Activated CD4-positive, alpha-beta memory T cell treated with anti-CD3 and anti-CD28 coated beads for 36 hours (primary cell): ENCODE measurements at regions not wholly inside any gene's neighbourhood (a gene's known extent, or its start where the extent isn't known, plus 50 kb on each side); places are given as distances from the start of the nearest gene placed in this dataset.

Experiments used
- CTCF ChIA-PET: fragments of 350-600 bp; sonication (Branson Sonifier 250); formaldehyde crosslinking; loops from one replicate; lab custom pipeline; 2021; ENCODE audit warnings: antibody characterized with exemption, inconsistent platforms; lab: Charles Lee
- POLR2A ChIA-PET: fragments of 350-600 bp; sonication (Branson Sonifier 250); formaldehyde crosslinking; loops from one replicate; lab custom pipeline; 2021; ENCODE audit warnings: antibody characterized with exemption; lab: Charles Lee
- DNase-seq: peaks from one replicate; pipeline ENCODE4 v3.0.0-alpha.2; 2020
- H3K27ac Mint-ChIP-seq: one replicate; pipeline ENCODE4 v1.8.0; 2021; ENCODE audit warnings: mixed read lengths
- H3K27me3 Mint-ChIP-seq: one replicate; pipeline ENCODE4 v1.8.0; 2021; ENCODE audit warnings: mixed read lengths
- H3K36me3 Mint-ChIP-seq: one replicate; pipeline ENCODE4 v1.8.0; 2021; ENCODE audit warnings: mixed read lengths
- H3K4me1 Mint-ChIP-seq: one replicate; pipeline ENCODE4 v1.8.0; 2021; ENCODE audit warnings: low read depth, mixed read lengths
- H3K4me3 Mint-ChIP-seq: one replicate; pipeline ENCODE4 v1.8.0; 2021; ENCODE audit warnings: mild to moderate bottlenecking, mixed read lengths
- H3K9me3 Mint-ChIP-seq: one replicate; pipeline ENCODE4 v1.8.0; 2021; ENCODE audit warnings: mixed read lengths
- intact Hi-C: fragments of 100-400 bp; cut with micrococcal nuclease; formaldehyde crosslinking; loops from one replicate; pipeline ENCODE4 v1.15.1; 2023

GRCh38 chr1:30374400-30375070 lies 348.9 kb downstream of the MATN1 start:
- H3K4me3 Mint-ChIP-seq, result no peak overlapping the region
- H3K27me3 Mint-ChIP-seq, result peaks cover 8% of the 10 kb centered on the region
- CTCF ChIA-PET, result no interaction called here
- intact Hi-C loops, result no loop called here
- no peaks in the 10 kb centered on the region for H3K4me1 Mint-ChIP-seq
- H3K36me3 Mint-ChIP-seq, result no peaks in the 10 kb centered on the region
- H3K9me3 Mint-ChIP-seq, result no peaks in the 10 kb centered on the region
- H3K27ac Mint-ChIP-seq, result no peak overlapping the region
- DNase-seq, result no peak
- POLR2A ChIA-PET, result no interaction called here

GRCh38 chr1:30373471-30374399 lies 349.6 kb downstream of the MATN1 start:
- POLR2A ChIA-PET, result no interaction called here
- Mint-ChIP-seq H3K4me1 (no peaks in the 10 kb centered on the region), H3K4me3 (no peak overlapping the region), H3K27me3 (peaks cover 8% of the 10 kb centered on the region), H3K27ac (no peak overlapping the region), H3K9me3 (no peaks in the 10 kb centered on the region), H3K36me3 (no peaks in the 10 kb centered on the region)
- intact Hi-C loops, result no loop called here
- CTCF ChIA-PET, result no interaction called here
- DNase-seq, result no peak

DNA sequence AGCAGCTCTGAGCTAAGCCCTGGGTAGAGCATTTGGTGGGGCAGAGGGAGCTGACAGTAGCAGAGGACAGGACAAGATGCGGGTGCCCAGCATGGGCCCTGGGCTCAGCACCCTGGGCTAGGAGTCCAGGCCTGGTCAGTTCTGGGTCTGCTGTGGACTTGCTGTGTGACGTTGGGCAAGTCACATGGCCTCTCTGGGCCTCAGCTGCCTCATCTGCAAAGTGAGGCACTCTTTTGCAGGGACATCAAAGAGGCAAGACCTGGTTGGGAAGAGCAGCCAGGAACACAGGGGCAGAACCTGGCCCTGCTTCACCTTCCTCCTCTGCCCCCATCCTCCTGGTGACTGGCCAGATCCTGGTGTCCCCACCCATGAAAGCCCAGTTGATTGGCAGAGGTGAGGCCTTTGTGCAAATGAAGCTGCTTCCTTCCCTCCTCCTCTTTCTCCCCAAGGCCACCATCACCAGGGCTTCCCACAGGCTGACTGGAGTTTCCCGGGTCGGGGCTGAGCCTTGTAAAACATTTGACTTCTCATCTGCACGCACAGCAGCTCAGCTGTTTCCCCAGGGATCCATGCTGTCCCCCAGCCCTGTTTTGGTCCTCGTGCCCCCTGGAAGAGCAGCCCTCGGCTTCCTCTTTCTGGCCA lies 350.5 kb downstream of the MATN1 start:
- CTCF ChIA-PET, result no interaction called here
- H3K4me1 Mint-ChIP-seq, result no peaks in the 10 kb centered on the region
- H3K27ac Mint-ChIP-seq, result no peak overlapping the region
- POLR2A ChIA-PET, result no interaction called here
- no peak overlapping the region for H3K4me3 Mint-ChIP-seq
- no peak for DNase-seq
- intact Hi-C loops, result no loop called here
- no peaks in the 10 kb centered on the region for H3K36me3 Mint-ChIP-seq
- H3K9me3 Mint-ChIP-seq, result no peaks in the 10 kb centered on the region
- H3K27me3 Mint-ChIP-seq, result peaks cover 9% of the 10 kb centered on the region

DNA sequence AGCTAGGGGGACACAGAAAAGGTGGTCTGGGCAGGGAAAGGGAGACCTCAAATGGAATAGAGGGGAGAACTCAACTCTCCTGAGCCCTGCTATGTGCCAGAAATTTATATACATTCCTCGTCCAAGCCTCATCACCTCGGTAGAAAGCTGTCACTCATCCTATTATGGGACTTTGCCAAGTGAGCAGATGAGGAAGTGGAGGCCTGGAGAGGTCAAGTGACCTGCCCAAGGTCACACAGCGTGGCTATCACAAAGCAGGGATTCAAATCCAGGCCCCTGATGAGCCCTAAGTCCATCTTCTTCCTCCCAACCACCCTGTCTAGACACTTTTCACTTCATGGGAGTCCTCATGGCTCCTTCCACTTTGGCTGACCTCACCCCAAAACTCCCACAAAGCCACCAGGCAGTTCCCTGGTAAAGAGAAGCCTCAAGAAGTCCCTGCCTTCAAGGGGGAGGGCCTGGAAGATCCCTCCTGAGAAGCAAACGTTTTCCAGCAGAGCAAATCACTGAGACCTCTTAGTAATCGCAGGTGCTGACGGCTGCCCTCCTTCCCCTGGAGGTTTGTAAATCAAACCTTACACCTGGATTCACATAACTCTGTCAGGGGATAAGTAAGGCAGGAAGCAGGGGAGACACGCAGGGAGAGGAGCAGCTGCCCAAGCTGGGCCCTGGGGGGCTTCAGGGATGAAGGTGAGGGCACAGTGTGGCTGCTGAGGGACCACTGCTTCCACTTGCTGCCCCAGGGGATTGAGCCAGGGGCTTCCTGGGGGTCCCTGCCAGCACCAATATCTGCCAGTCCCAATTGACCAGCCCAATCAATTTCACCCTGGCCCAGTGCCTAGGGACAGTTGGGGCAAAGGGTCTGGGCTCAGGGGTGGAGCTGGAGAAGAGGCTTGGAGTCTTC lies 351.2 kb downstream of the MATN1 start:
- Mint-ChIP-seq H3K9me3 (no peaks in the 10 kb centered on the region), H3K27ac (no peak overlapping the region), H3K27me3 (peaks cover 8% of the 10 kb centered on the region), H3K4me3 (no peak overlapping the region), H3K4me1 (no peaks in the 10 kb centered on the region), H3K36me3 (no peaks in the 10 kb centered on the region)
- CTCF ChIA-PET, result interaction anchor here (0.7 kb wide), 1 partner anchor 8 kb away, joined by 3 read pairs; no protein-coding TSS in a partner anchor
- DNase-seq, result no peak
- intact Hi-C loops, result no loop called here
- POLR2A ChIA-PET, result no interaction called here

DNA sequence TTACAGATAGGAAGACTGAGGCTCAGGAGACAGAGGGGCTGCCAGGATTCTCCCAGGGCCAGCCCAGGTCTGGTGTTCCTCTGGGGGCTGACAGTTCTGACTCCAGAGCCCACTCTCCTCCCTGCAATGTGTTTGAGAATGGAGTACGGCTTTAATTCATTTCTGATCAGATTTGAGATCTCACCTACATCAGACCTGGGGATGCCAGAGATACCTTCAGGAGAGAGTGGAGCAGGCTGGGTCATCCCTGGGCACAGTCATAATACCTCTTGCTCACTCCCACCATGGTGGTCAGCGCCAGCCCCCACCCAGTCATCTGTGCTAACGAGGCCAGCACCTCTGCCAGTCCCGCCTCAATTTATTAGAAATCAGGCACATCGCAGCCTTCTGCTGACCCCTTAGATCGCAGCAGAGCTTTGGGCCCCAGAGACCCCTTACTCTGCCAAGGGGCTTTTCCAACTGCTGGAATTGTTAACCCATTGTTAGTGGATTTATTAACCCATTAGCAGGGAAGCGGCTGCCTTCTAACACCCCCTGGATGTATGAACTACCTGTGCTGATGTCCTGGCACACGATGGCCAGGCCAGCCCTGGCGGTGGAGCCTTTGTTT lies 352.1 kb downstream of the MATN1 start:
- DNase-seq, result no peak
- Mint-ChIP-seq H3K4me3 (no peak overlapping the region), H3K27ac (no peak overlapping the region), H3K4me1 (no peaks in the 10 kb centered on the region), H3K9me3 (no peaks in the 10 kb centered on the region), H3K27me3 (peaks cover 6% of the 10 kb centered on the region), H3K36me3 (no peaks in the 10 kb centered on the region)
- ChIA-PET POLR2A (no interaction called here), CTCF (interaction anchor here (0.7 to 1.1 kb wide), 2 partner anchors 9 to 11 kb away, joined by 3 read pairs; no protein-coding TSS in a partner anchor)
- intact Hi-C loops, result no loop called here

DNA sequence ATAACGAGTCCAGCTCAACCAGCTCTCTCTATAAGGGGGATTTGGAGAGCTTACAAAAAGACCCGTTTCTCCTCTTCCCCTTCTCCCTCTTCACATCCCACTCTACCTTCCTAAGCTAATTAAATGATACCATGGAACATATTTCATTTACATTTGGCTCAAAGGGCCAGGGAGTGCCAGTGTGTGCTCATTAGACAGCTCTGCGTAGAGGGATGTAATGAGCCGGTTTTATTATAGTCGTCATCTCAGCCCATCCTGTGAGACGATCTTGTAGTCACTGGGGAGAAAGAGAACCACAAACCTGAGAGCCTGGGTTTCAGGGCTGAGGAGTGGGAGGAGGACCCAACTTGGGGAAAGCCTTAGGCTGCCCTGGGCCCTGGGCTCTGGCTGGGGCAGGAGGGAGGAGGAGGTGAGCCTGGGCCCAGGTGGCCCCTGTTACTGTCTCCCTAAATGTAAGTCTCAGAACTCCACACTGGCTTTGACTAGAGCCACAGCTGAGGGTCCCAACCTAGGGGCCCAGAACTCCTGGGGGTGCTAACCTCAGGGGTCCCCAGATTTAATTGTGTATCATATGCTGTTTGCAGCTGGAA lies 354.6 kb downstream of the MATN1 start:
- ChIA-PET CTCF (no interaction called here), POLR2A (no interaction called here)
- DNase-seq, result no peak
- Mint-ChIP-seq H3K27me3 (peaks cover 6% of the 10 kb centered on the region), H3K4me3 (no peak overlapping the region), H3K27ac (no peak overlapping the region), H3K36me3 (no peaks in the 10 kb centered on the region), H3K4me1 (no peaks in the 10 kb centered on the region), H3K9me3 (no peaks in the 10 kb centered on the region)
- intact Hi-C loops, result no loop called here

- Mint-ChIP-seq H3K9me3 (no peaks in the 10 kb centered on the region), H3K27ac (no peak overlapping the region), H3K36me3 (no peaks in the 10 kb centered on the region), H3K27me3 (peaks cover 13% of the 10 kb centered on the region), H3K4me1 (no peaks in the 10 kb centered on the region), H3K4me3 (no peak overlapping the region)
- intact Hi-C loops, result no loop called here
- ChIA-PET POLR2A (no interaction called here), CTCF (no interaction called here)
- DNase-seq, result no peak
Measured at GRCh38 chr1:30366911-30367310, 356.5 kb downstream of the MATN1 start.

DNA sequence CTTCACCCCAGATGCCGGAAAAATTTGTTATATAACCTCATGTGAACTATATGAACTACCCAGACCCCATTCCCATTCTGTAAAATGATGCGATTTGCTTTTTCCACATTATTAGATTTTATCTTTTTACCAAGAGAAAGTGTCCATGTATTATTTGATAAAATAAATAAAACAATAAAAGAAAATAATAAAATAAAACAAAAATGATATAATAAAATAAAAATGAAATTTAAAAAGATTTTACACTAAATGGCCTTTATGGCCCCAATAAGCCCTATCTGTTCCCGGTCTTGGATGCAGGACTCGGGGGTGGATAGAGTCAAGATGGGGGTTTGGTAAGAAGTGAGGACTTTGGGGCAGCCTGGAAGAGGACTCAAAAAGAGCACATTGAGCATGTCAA lies 357.2 kb downstream of the MATN1 start:
- no peak for DNase-seq
- H3K9me3 Mint-ChIP-seq, result no peaks in the 10 kb centered on the region
- H3K4me3 Mint-ChIP-seq, result no peak overlapping the region
- intact Hi-C loops, result no loop called here
- ChIA-PET POLR2A (no interaction called here), CTCF (interaction anchor here (1.1 kb wide), 1 partner anchor 14 kb away, joined by 5 read pairs; no protein-coding TSS in a partner anchor)
- H3K27me3 Mint-ChIP-seq, result peaks cover 13% of the 10 kb centered on the region
- no peaks in the 10 kb centered on the region for H3K4me1 Mint-ChIP-seq
- no peak overlapping the region for H3K27ac Mint-ChIP-seq
- no peaks in the 10 kb centered on the region for H3K36me3 Mint-ChIP-seq

- H3K36me3 Mint-ChIP-seq, result no peaks in the 10 kb centered on the region
- H3K27ac Mint-ChIP-seq, result no peak overlapping the region
- H3K4me1 Mint-ChIP-seq, result no peaks in the 10 kb centered on the region
- peaks cover 13% of the 10 kb centered on the region for H3K27me3 Mint-ChIP-seq
- H3K4me3 Mint-ChIP-seq, result no peak overlapping the region
- no peaks in the 10 kb centered on the region for H3K9me3 Mint-ChIP-seq
- no peak for DNase-seq
- CTCF ChIA-PET, result interaction anchor here (1.1 kb wide), 1 partner anchor 15 kb away, joined by 5 read pairs; no protein-coding TSS in a partner anchor
- POLR2A ChIA-PET, result no interaction called here
- intact Hi-C loops, result no loop called here
Measured at GRCh38 chr1:30365596-30365995, 357.8 kb downstream of the MATN1 start.

- ChIA-PET CTCF (interaction anchor here (1.3 to 2.0 kb wide), 2 partner anchors 14 to 17 kb away, joined by 3 to 10 read pairs; no protein-coding TSS in a partner anchor), POLR2A (no interaction called here)
- Mint-ChIP-seq H3K9me3 (no peaks in the 10 kb centered on the region), H3K27me3 (peaks cover 19% of the 10 kb centered on the region), H3K4me1 (no peaks in the 10 kb centered on the region), H3K36me3 (no peaks in the 10 kb centered on the region), H3K27ac (no peak overlapping the region), H3K4me3 (no peak overlapping the region)
- intact Hi-C loops, result no loop called here
- no peak for DNase-seq
Measured at GRCh38 chr1:30363031-30363430, 360.4 kb downstream of the MATN1 start.

DNA sequence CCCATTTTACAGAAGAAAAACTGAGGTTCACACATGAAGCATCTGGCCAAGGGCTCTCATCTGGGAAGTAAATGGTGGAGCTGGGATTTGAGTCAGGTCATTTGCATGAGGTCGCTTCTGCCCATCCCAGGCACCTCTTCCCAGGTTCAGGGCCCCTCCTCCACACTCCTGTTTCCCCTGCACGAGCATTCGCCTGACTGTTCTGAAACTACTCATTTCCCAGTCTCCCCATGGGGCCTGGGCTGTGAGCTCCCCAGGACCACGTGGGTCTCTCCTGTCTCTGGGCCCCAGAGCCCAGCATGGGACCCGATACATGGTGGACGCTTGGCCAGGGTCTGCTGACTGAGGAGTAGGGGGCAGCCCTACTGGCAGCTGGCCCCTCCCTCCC lies 360.8 kb downstream of the MATN1 start:
- POLR2A ChIA-PET, result no interaction called here
- no peak for DNase-seq
- Mint-ChIP-seq H3K4me3 (no peak overlapping the region), H3K9me3 (no peaks in the 10 kb centered on the region), H3K27me3 (peaks cover 17% of the 10 kb centered on the region), H3K4me1 (no peaks in the 10 kb centered on the region), H3K27ac (no peak overlapping the region), H3K36me3 (no peaks in the 10 kb centered on the region)
- CTCF ChIA-PET, result interaction anchor here (2.0 kb wide), 1 partner anchor 18 kb away, joined by 10 read pairs; no protein-coding TSS in a partner anchor
- intact Hi-C loops, result no loop called here
